ENCODE measurements at regions not wholly inside any gene's neighbourhood (a gene's known extent, or its start where the extent isn't known, plus 50 kb on each side); places are given as distances from the start of the nearest gene placed in this dataset.

DNA sequence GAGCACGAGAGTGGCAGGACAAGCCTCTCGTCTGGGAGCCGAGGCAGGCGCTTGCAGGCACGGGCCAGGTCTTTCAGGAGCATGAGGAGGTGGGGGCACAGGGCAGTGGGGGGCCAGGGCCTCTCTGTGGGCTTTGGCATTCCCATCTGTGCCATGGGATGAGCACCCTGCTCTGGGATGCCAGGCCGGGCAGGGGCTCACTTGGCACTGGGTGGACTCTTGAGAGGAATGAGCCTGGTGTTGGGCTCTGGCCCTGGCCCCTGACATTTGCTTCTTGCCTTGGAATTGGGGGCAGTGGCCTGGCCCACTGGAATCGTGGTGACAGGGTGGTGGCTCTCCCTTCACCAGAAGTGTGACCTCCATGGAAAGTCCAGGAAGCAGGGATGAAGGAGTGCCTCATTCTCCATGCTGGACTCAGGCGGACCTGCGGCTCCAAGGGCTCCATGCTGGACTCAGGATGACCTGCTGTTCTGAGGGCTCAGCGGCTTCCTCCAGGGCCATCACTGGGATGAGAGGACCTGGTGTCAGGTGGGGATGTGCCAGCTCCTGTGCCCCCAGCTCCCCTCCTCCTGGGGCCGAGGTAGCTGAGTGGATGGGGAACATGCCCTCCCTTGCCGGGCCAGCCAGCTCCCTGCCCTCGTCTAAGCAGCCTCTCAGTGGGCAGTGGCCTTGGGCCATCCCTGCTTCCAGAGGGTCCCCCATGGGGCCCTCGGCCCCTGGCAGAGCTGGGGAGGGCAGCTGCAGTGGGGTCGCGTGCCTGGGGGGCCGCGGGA is 220.3 kb downstream of the KIF26A start:
- TF ChIP-seq, protein P1, sequence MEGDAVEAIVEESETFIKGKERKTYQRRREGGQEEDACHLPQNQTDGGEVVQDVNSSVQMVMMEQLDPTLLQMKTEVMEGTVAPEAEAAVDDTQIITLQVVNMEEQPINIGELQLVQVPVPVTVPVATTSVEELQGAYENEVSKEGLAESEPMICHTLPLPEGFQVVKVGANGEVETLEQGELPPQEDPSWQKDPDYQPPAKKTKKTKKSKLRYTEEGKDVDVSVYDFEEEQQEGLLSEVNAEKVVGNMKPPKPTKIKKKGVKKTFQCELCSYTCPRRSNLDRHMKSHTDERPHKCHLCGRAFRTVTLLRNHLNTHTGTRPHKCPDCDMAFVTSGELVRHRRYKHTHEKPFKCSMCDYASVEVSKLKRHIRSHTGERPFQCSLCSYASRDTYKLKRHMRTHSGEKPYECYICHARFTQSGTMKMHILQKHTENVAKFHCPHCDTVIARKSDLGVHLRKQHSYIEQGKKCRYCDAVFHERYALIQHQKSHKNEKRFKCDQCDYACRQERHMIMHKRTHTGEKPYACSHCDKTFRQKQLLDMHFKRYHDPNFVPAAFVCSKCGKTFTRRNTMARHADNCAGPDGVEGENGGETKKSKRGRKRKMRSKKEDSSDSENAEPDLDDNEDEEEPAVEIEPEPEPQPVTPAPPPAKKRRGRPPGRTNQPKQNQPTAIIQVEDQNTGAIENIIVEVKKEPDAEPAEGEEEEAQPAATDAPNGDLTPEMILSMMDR (IDR thresholded peaks at IDR 0.05), result no peak
- no peak for TF ChIP-seq POLR2A (IDR thresholded peaks at IDR 0.05; ENCODE audit: low read length)

Measured in A549 (cell line).